ENCODE measurements at regions not wholly inside any gene's neighbourhood (a gene's known extent, or its start where the extent isn't known, plus 50 kb on each side); places are given as distances from the start of the nearest gene placed in this dataset.

GRCh38 chr6:27138406-27138805 lies 109.1 kb upstream of the PRSS16 start:
- H3K27ac ChIP-seq, result peak overlapping the region in 2 of 4 donors; percentile 87 to 94
- intact Hi-C loops (cut with DNase I), result loop anchor here (10.0 kb wide), 1 partner anchor 1014 kb away; a partner anchor contains a TSS

GRCh38 chr6:27138837-27139755 lies 108.4 kb upstream of the PRSS16 start:
- no peaks in the 10 kb centered on the region for H3K27me3 ChIP-seq
- WGBS, 2 donors, result 7 to 13% methylated on average over 14 to 33 of the region's 36 CpGs
- no peaks in the 10 kb centered on the region for H3K9me3 ChIP-seq
- intact Hi-C loops (cut with DNase I), result loop anchor here (10.0 kb wide), 1 partner anchor 1014 kb away; a partner anchor contains a TSS
- no peak for DNase-seq
- H3K36me3 ChIP-seq, result peaks cover 0 to 4% (median 0%) of the 10 kb centered on the region in 3 donors
- TF ChIP-seq POLR2A (IDR thresholded peaks at IDR 0.05) (peak in 2 of 4 donors; percentile 55 to 83), CTCF (IDR thresholded peaks at IDR 0.05) (peak in 1 of 6 experiments; percentile 18)
- H3K4me1 ChIP-seq, result peaks cover 0 to 54% (median 18%) of the 10 kb centered on the region in 3 donors
- peak overlapping the region; percentile 87 to 94 (median 90) for H3K27ac ChIP-seq
- peak overlapping the region; percentile 50 to 77 (median 66) for H3K4me3 ChIP-seq

More at GRCh38 chr6:27138406-27138805, 109.1 kb upstream of the PRSS16 start:
- H3K4me1 ChIP-seq, result peaks cover 0 to 54% (median 16%) of the 10 kb centered on the region in 3 donors
- H3K9me3 ChIP-seq, result no peaks in the 10 kb centered on the region
- no peak for TF ChIP-seq CTCF (IDR thresholded peaks at IDR 0.05)
- no peak for TF ChIP-seq POLR2A (IDR thresholded peaks at IDR 0.05)
- no peaks in the 10 kb centered on the region for H3K27me3 ChIP-seq
- no peak overlapping the region for H3K4me3 ChIP-seq
- WGBS, 2 donors, result 80 to 86% methylated on average over 3 of the region's 3 CpGs
- peaks cover 0 to 4% (median 0%) of the 10 kb centered on the region in 3 donors for H3K36me3 ChIP-seq
- DNase-seq, result no peak

- WGBS, 2 donors, result 14 to 15% methylated on average over 13 to 17 of the region's 18 CpGs
- peaks cover 0 to 4% (median 0%) of the 10 kb centered on the region in 3 donors for H3K36me3 ChIP-seq
- H3K4me3 ChIP-seq, result peak overlapping the region; percentile 50 to 77 (median 66)
- DNase-seq, result no peak
- no peaks in the 10 kb centered on the region for H3K9me3 ChIP-seq
- peaks cover 0 to 55% (median 23%) of the 10 kb centered on the region in 3 donors for H3K4me1 ChIP-seq
- H3K27ac ChIP-seq, result peak overlapping the region; percentile 87 to 94 (median 90)
- TF ChIP-seq CTCF (IDR thresholded peaks at IDR 0.05) (no peak), POLR2A (IDR thresholded peaks at IDR 0.05) (no peak)
- H3K27me3 ChIP-seq, result no peaks in the 10 kb centered on the region
- intact Hi-C loops (cut with DNase I), result loop anchor here (10.0 kb wide), 1 partner anchor 1015 kb away; a partner anchor contains a TSS
Measured at GRCh38 chr6:27139756-27140579, 107.5 kb upstream of the PRSS16 start.

- 68 to 76% methylated on average over 5 of the region's 5 CpGs for WGBS, 2 donors
- H3K36me3 ChIP-seq, result peaks cover 0 to 4% (median 0%) of the 10 kb centered on the region in 3 donors
- H3K4me3 ChIP-seq, result no peak overlapping the region
- H3K27me3 ChIP-seq, result no peaks in the 10 kb centered on the region
- H3K9me3 ChIP-seq, result no peaks in the 10 kb centered on the region
- intact Hi-C loops (cut with DNase I), result no loop called here
- TF ChIP-seq CTCF (IDR thresholded peaks at IDR 0.05) (no peak), POLR2A (IDR thresholded peaks at IDR 0.05) (no peak)
- no peak for DNase-seq
- no peak overlapping the region for H3K27ac ChIP-seq
- H3K4me1 ChIP-seq, result peaks cover 0 to 60% (median 27%) of the 10 kb centered on the region in 3 donors
Measured at GRCh38 chr6:27140999-27141528, 106.4 kb upstream of the PRSS16 start.

Data from esophagus squamous epithelium (tissue), 5 donors.